ENCODE measurements at regions not wholly inside any gene's neighbourhood (a gene's known extent, or its start where the extent isn't known, plus 50 kb on each side); places are given as distances from the start of the nearest gene placed in this dataset.

DNA sequence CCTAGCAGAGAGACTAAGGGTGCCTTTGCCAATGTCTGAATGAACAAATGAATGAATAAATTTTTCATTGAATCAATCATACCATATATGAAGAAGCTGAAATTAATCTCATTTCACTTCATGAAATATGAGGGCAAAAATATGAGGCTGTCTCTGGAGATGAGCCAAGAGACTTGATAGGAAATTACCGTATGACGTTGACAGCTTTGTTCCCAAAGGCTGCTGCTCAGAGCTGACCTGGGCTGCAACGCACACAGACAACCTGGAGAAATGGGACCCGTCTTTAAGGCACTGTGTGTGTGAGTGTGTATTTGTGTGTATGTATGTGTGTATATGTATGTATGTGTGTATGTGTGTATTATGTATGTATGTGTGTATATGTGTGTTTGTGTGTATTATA, 226.1 kb downstream of the IRX2 start:
- H3K4me1 ChIP-seq (ENCODE audit: control insufficient read depth, insufficient read depth, low read length), result no peaks in the 10 kb centered on the region
- H3K4me3 ChIP-seq (ENCODE audit: low read length), result no peak overlapping the region
- H3K36me3 ChIP-seq (ENCODE audit: control insufficient read depth, insufficient read depth, low read length), result no peaks in the 10 kb centered on the region

DNA sequence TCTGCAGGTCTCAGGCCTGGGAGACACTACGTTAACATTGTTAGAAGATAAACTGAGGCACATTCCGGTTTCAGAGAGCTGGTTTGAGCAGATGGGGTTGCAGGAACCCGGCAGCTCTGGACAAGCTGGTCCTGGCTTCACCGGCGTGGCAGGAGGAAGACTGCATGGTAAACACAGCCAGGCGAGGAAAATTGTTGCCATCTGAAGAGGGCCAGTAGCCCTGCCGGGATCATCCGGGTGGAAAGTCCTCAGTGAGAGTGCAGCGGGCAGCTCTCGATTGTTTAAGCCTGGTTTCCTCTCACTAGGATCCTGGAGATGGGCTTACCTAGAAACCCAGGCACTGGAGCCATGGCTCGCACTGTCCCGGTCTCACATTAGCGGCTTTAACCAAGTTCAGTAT, 226.9 kb downstream of the IRX2 start:
- Histone ChIP-seq H3K4me3 (ENCODE audit: low read length) (no peak overlapping the region), H3K36me3 (ENCODE audit: control insufficient read depth, insufficient read depth, low read length) (no peaks in the 10 kb centered on the region), H3K27ac (ENCODE audit: low read length) (no peak overlapping the region), H3K4me1 (ENCODE audit: control insufficient read depth, insufficient read depth, low read length) (no peaks in the 10 kb centered on the region), H3K9me3 (replicated peaks; ENCODE audit: control insufficient read depth, low read depth, low read length) (no peaks in the 10 kb centered on the region), H3K27me3 (ENCODE audit: control insufficient read depth, insufficient read depth, low read length) (peaks cover 2% of the 10 kb centered on the region)
- WGBS (ENCODE audit: insufficient coverage), result 83% methylated on average over 13 of the region's 13 CpGs
- no peak for DNase-seq

More for the DNA sequence above, 226.1 kb downstream of the IRX2 start:
- no peak for DNase-seq
- Histone ChIP-seq H3K27me3 (ENCODE audit: control insufficient read depth, insufficient read depth, low read length) (peaks cover 2% of the 10 kb centered on the region), H3K9me3 (replicated peaks; ENCODE audit: control insufficient read depth, low read depth, low read length) (no peaks in the 10 kb centered on the region), H3K27ac (ENCODE audit: low read length) (no peak overlapping the region)
- 55% methylated on average over 4 of the region's 4 CpGs for WGBS (ENCODE audit: insufficient coverage)

DNA sequence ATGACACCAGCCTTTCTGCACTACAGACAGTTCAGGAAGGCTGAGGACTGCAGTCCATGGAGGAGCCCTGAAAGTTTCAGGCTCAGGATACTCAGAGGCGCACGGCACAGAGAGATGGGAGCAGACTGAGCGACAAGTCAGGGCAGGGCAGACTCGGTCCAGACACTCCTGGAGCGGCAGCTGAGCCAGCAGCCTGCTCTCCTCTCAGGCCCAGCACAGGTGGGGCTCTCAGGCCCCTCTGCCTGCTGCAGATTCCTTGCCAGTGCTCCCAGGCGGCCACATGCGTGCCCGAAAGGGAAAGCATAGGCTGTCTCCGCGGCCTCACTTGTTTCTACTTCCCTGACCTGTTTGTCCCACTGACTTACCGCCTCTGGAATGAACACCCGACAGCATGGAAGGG, 228.3 kb downstream of the IRX2 start:
- Histone ChIP-seq H3K36me3 (ENCODE audit: control insufficient read depth, insufficient read depth, low read length) (no peaks in the 10 kb centered on the region), H3K4me1 (ENCODE audit: control insufficient read depth, insufficient read depth, low read length) (no peaks in the 10 kb centered on the region), H3K27ac (ENCODE audit: low read length) (no peak overlapping the region), H3K9me3 (replicated peaks; ENCODE audit: control insufficient read depth, low read depth, low read length) (no peaks in the 10 kb centered on the region), H3K4me3 (ENCODE audit: low read length) (no peak overlapping the region), H3K27me3 (ENCODE audit: control insufficient read depth, insufficient read depth, low read length) (no peaks in the 10 kb centered on the region)
- WGBS (ENCODE audit: insufficient coverage), result 76% methylated on average over 12 of the region's 12 CpGs
- DNase-seq, result no peak

DNA sequence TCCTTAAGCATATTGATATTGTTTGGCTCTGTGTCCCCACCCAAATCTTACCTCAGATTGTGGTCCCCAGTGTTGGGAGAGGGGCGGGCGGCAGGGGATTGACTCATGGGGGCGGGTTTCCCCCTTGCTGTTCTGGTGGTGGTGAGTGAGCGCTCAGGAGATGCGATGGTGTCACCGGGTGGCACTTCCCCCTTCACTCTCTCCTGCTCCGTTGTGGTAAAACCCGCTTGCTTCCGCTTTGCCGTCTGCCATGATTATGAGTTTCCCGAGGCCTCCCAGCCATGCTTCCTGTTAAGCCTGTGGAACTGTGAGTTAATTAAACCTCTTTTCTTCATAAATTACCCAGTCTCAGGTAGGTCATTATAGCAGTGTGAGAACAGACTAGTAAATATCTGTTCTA, 229.1 kb downstream of the IRX2 start:
- Histone ChIP-seq H3K4me3 (ENCODE audit: low read length) (no peak overlapping the region), H3K36me3 (ENCODE audit: control insufficient read depth, insufficient read depth, low read length) (no peaks in the 10 kb centered on the region), H3K27ac (ENCODE audit: low read length) (no peak overlapping the region), H3K27me3 (ENCODE audit: control insufficient read depth, insufficient read depth, low read length) (no peaks in the 10 kb centered on the region), H3K9me3 (replicated peaks; ENCODE audit: control insufficient read depth, low read depth, low read length) (no peaks in the 10 kb centered on the region), H3K4me1 (ENCODE audit: control insufficient read depth, insufficient read depth, low read length) (no peaks in the 10 kb centered on the region)
- no CpG with 5 or more reads among the region's 11 CpGs for WGBS (ENCODE audit: insufficient coverage)
- DNase-seq, result no peak

DNA sequence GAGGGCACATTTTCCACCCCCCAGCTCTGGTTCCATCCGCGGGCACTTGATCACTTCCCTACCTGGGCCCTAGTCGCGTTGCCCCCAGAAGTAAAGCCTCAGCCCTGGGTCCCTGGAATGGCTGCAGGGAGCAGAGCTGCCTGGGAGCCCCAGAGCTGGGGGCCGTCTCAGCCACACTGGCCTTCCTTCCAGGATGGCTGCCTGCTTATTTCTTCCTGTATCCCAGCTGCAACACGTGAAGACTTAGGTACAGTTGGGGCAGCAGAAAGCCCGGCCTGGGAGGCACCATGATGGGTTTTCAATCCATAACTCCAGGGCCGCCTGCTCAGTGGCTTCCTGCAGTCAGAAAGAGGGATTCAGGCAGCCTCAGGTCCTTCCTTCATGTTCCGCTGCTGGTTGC, 232.3 kb downstream of the IRX2 start:
- no peaks in the 10 kb centered on the region for H3K27me3 ChIP-seq (ENCODE audit: control insufficient read depth, insufficient read depth, low read length)
- 69% methylated on average over 8 of the region's 9 CpGs for WGBS (ENCODE audit: insufficient coverage)

DNA sequence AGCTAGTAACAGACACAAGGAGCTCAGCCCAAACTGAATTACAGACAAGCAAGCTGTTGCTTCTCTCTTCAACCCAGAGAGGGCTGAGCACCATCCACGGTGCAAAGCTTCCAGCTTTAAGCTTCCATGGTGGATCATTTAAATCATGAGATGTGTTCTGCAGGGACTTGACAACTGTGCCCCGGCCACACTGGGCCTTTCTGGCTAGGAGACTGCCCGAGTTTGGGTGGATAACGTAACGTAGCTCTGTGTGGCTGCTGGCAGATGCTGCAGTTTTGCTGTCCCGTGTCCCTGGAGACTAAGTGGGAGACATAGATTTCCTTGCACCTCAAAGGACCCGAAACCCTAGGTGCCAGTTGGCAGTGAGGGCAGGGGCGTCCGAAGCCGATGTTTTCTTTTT, 234.0 kb downstream of the IRX2 start:
- no peak for DNase-seq
- H3K27ac ChIP-seq (ENCODE audit: low read length), result no peak overlapping the region
- H3K36me3 ChIP-seq (ENCODE audit: control insufficient read depth, insufficient read depth, low read length), result no peaks in the 10 kb centered on the region
- H3K4me1 ChIP-seq (ENCODE audit: control insufficient read depth, insufficient read depth, low read length), result no peaks in the 10 kb centered on the region
- no peaks in the 10 kb centered on the region for H3K9me3 ChIP-seq (replicated peaks; ENCODE audit: control insufficient read depth, low read depth, low read length)
- no peak overlapping the region for H3K4me3 ChIP-seq (ENCODE audit: low read length)
- 75% methylated on average over 6 of the region's 10 CpGs for WGBS (ENCODE audit: insufficient coverage)
- H3K27me3 ChIP-seq (ENCODE audit: control insufficient read depth, insufficient read depth, low read length), result no peaks in the 10 kb centered on the region

More for the DNA sequence above, 232.3 kb downstream of the IRX2 start:
- Histone ChIP-seq H3K9me3 (replicated peaks; ENCODE audit: control insufficient read depth, low read depth, low read length) (no peaks in the 10 kb centered on the region), H3K4me1 (ENCODE audit: control insufficient read depth, insufficient read depth, low read length) (no peaks in the 10 kb centered on the region), H3K27ac (ENCODE audit: low read length) (no peak overlapping the region), H3K36me3 (ENCODE audit: control insufficient read depth, insufficient read depth, low read length) (no peaks in the 10 kb centered on the region), H3K4me3 (ENCODE audit: low read length) (no peak overlapping the region)
- DNase-seq, result no peak

- DNase-seq, result no peak
- no peak overlapping the region for H3K27ac ChIP-seq (ENCODE audit: low read length)
- no peaks in the 10 kb centered on the region for H3K27me3 ChIP-seq (ENCODE audit: control insufficient read depth, insufficient read depth, low read length)
- no peaks in the 10 kb centered on the region for H3K36me3 ChIP-seq (ENCODE audit: control insufficient read depth, insufficient read depth, low read length)
- WGBS (ENCODE audit: insufficient coverage), result 77% methylated on average over 30 of the region's 32 CpGs
- H3K9me3 ChIP-seq (replicated peaks; ENCODE audit: control insufficient read depth, low read depth, low read length), result no peaks in the 10 kb centered on the region
- H3K4me1 ChIP-seq (ENCODE audit: control insufficient read depth, insufficient read depth, low read length), result no peaks in the 10 kb centered on the region
- no peak overlapping the region for H3K4me3 ChIP-seq (ENCODE audit: low read length)
These were observed 236.2 kb downstream of the IRX2 start for GRCh38 chr5:2515180-2515764.

DNA sequence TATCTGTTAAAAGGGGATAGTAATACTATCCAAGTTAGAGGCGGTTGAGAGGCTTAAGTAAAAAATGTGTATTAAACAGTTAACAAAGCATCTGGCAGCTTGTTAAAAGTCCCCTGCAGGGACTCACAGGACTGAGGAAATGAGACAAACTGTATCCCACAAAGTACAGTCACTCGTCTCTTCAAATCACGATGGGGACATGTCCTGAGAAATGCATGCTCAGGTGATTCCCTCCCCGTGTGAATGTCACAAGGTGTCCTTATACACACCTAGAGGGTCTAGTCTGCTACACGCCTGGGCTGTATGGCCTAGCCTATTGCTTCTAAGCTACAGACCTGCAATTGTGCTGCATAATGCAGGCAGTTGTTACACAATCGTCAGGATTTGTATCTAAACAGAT, 237.0 kb downstream of the IRX2 start:
- DNase-seq, result no peak
- no peaks in the 10 kb centered on the region for H3K9me3 ChIP-seq (replicated peaks; ENCODE audit: control insufficient read depth, low read depth, low read length)
- no peak overlapping the region for H3K27ac ChIP-seq (ENCODE audit: low read length)
- no peak overlapping the region for H3K4me3 ChIP-seq (ENCODE audit: low read length)
- H3K4me1 ChIP-seq (ENCODE audit: control insufficient read depth, insufficient read depth, low read length), result no peaks in the 10 kb centered on the region
- 37% methylated on average over 3 of the region's 6 CpGs for WGBS (ENCODE audit: insufficient coverage)
- no peaks in the 10 kb centered on the region for H3K27me3 ChIP-seq (ENCODE audit: control insufficient read depth, insufficient read depth, low read length)
- H3K36me3 ChIP-seq (ENCODE audit: control insufficient read depth, insufficient read depth, low read length), result no peaks in the 10 kb centered on the region

- no peak for DNase-seq
- no peak overlapping the region for H3K27ac ChIP-seq (ENCODE audit: low read length)
- H3K4me1 ChIP-seq (ENCODE audit: control insufficient read depth, insufficient read depth, low read length), result no peaks in the 10 kb centered on the region
- WGBS (ENCODE audit: insufficient coverage), result 67% methylated on average over 1 of the region's 5 CpGs
- no peak overlapping the region for H3K4me3 ChIP-seq (ENCODE audit: low read length)
- no peaks in the 10 kb centered on the region for H3K36me3 ChIP-seq (ENCODE audit: control insufficient read depth, insufficient read depth, low read length)
- H3K9me3 ChIP-seq (replicated peaks; ENCODE audit: control insufficient read depth, low read depth, low read length), result no peaks in the 10 kb centered on the region
- no peaks in the 10 kb centered on the region for H3K27me3 ChIP-seq (ENCODE audit: control insufficient read depth, insufficient read depth, low read length)
These were observed 239.8 kb downstream of the IRX2 start for GRCh38 chr5:2511706-2512105.

DNA sequence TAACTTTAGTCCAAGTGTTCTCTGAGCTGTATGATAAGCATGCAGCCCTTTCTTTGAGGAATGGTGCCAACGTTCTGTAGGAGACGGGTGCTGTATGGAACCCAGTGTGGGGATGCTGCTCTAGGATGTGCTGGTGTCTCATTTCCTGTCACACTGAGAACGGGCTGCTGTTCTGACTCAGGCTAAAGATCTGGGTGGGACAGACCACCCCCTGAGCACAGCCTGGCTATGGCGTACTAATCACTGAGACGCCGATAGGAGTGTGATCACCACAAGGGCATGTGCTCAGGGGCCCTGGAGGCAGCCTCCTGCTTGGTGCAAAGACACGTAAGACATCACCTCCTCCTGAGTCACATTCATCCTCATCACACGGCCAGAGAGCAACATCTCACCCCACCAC, 240.4 kb downstream of the IRX2 start:
- 63% methylated on average over 7 of the region's 8 CpGs for WGBS (ENCODE audit: insufficient coverage)
- no peaks in the 10 kb centered on the region for H3K27me3 ChIP-seq (ENCODE audit: control insufficient read depth, insufficient read depth, low read length)
- no peak for DNase-seq
- H3K9me3 ChIP-seq (replicated peaks; ENCODE audit: control insufficient read depth, low read depth, low read length), result no peaks in the 10 kb centered on the region
- H3K4me3 ChIP-seq (ENCODE audit: low read length), result no peak overlapping the region
- no peak overlapping the region for H3K27ac ChIP-seq (ENCODE audit: low read length)
- H3K36me3 ChIP-seq (ENCODE audit: control insufficient read depth, insufficient read depth, low read length), result no peaks in the 10 kb centered on the region
- no peaks in the 10 kb centered on the region for H3K4me1 ChIP-seq (ENCODE audit: control insufficient read depth, insufficient read depth, low read length)

GRCh38 chr5:2509527-2509926, 241.9 kb downstream of the IRX2 start:
- 74% methylated on average over 5 of the region's 6 CpGs for WGBS (ENCODE audit: insufficient coverage)
- DNase-seq, result no peak

More at GRCh38 chr5:2509527-2509926, 241.9 kb downstream of the IRX2 start:
- Histone ChIP-seq H3K4me1 (ENCODE audit: control insufficient read depth, insufficient read depth, low read length) (no peaks in the 10 kb centered on the region), H3K4me3 (ENCODE audit: low read length) (no peak overlapping the region), H3K27ac (ENCODE audit: low read length) (no peak overlapping the region), H3K9me3 (replicated peaks; ENCODE audit: control insufficient read depth, low read depth, low read length) (no peaks in the 10 kb centered on the region), H3K27me3 (ENCODE audit: control insufficient read depth, insufficient read depth, low read length) (no peaks in the 10 kb centered on the region), H3K36me3 (ENCODE audit: control insufficient read depth, insufficient read depth, low read length) (no peaks in the 10 kb centered on the region)
